ENCODE measurements at regions not wholly inside any gene's neighbourhood (a gene's known extent, or its start where the extent isn't known, plus 50 kb on each side); places are given as distances from the start of the nearest gene placed in this dataset.
"Not testable (repeated sequence)": the region's sequence is repeated elsewhere in the genome, so short reads cannot be mapped to it uniquely, and the experiment has no call there.

- DNase-seq: no peak
Measured at GRCh38 chr10:64265961-64266360, 744.8 kb downstream of the REEP3 start.

DNA sequence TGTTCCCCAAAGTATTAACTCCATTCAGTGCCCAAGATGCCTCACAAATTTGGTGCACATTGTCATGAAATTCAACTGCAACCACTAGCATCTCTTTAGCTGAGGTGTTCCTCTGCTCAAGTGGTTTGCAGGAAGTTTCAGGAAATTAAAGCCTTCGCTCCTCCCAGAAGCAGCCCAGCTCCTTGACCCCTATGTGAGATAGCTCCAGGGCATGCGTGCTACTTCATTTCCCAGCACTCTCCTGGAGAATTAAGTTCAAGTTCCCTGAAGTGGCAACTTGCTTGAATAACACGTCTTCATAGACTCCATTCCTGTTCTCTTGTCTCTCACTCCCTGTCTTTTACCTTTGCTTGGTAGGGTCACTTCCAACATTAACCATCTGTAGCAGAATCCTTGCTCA lies 750.3 kb downstream of the REEP3 start:
- no peak for DNase-seq

- no peak for DNase-seq
Measured at GRCh38 chr10:64271983-64272382, 750.8 kb downstream of the REEP3 start.

GRCh38 chr10:64275001-64275400 lies 753.8 kb downstream of the REEP3 start:
- DNase-seq: no peak

DNA sequence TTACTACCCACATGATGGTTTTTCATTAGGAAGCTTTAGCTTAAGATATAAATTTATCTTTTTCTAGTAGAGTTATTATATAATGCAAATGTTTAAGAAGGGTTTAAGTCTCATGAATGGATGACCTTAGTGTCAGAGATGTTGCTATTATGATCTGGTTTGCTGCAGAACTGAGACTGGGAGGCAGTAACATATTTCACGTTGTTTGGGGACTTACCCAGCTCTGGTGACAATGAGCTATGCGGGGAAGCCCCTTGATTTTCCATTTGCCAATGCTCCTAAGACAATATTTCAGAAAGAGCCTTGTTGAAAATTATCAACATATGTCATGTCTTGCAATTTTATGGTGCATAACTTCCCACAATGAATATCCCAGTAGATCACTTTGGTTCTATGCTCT lies 754.6 kb downstream of the REEP3 start:
- DNase-seq: no peak

GRCh38 chr10:64277536-64277935 lies 756.3 kb downstream of the REEP3 start:
- DNase-seq: no peak

DNA sequence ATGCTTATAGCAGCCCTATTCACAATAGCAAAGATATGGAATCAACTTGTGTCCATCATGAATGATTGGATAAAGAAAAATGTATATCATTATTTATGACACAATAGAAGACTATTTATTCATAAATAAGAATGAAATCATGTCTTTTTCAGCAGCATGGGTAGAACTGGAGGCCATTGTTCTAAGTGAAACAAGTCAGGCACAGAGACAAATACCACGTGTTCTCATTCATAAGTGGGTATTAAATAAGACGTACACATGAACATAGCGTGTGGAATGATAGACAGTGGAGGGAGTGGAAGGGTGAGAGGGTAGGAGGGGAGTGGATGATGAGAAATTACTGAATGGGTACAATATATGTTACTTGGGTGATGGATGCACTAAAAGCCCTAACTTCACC lies 762.4 kb downstream of the REEP3 start:
- no peak for DNase-seq

DNA sequence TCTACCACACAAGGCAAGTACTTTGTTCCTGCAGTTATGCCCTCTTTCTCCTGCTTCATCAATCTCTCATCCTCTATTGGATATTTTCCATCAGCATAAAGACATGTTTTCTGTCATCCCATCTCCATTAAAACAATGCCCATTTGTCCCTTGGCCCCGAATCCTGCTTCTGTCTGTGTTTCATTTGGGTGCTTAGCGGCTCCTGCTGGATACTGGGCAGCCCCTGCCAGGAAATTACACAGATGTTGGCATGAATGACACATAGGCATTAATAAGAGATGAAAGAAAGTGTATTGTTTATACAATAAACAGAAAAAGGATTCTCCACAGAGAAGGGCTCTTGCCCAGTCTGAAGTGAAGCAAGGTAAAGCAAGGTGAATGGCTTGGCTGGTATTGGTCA lies 765.3 kb downstream of the REEP3 start:
- DNase-seq: no peak

DNA sequence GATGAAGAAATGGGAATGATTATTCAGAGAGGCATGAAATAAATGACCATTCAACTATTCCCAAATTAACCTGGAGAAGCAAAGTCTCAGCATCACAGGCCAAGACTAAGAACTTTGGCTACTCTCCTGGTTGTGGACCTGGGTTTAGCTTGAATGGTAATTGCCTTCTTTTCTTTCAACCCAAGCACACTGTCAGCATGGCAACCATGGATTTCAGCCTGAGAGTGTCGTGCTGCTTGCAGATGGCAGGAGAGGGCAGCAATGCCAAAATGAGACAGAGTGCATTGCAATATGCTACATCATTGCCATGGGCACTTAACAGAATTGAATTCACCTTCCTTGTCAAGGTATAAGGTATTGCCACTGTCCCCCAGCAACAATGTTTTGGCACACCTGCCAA lies 767.2 kb downstream of the REEP3 start:
- DNase-seq: no peak

- DNase-seq: no peak
Measured at GRCh38 chr10:64303566-64303965, 782.4 kb downstream of the REEP3 start.

DNA sequence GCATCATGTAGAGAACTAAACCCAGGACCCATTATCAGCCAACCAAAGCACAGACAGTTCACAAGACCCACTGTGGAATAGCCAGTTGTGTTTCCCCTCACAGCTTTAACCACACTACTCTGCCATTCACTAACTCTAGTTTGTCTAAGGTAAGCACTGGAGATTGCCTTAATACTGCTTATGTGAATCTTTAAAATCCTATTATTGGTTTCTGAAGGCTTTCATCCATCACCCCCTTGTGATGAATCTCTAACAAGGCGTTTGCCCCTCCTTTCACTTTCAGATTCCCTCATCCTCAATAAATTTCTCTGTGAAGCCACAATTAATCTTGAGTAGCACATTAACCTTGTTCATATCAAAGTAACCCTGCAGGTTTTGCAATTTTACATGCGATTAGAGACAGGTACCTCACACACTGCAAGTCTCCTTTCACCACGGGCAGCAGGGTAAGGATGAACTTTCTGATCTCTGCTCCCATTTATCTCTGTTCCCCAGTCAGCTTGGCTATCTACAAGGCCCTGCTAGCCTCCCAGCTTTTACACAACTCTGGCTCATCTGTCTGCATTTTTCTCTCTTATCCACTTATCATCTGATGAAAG lies 785.6 kb downstream of the REEP3 start:
- no peak for DNase-seq

GRCh38 chr10:64312876-64313275 lies 791.7 kb downstream of the REEP3 start:
- no peak for DNase-seq

DNA sequence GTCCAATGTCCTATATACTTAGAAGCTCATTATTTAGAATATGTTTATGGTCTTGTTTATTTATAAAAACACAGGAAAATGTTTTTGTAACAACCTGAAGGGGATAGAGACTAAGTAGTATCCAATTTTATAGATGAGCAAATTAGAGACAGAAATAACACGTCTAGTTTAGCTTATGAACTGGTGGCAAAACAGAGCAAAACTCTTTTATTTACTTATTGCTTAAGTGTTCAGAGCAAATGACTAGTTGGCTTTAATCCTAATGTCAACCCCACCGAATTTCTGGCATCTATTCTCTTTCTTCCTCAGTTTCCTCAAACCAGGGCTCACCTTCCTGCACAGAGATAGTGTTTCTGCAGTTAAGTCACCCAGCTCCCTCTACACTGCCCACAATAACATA lies 792.8 kb downstream of the REEP3 start:
- DNase-seq: no peak

DNA sequence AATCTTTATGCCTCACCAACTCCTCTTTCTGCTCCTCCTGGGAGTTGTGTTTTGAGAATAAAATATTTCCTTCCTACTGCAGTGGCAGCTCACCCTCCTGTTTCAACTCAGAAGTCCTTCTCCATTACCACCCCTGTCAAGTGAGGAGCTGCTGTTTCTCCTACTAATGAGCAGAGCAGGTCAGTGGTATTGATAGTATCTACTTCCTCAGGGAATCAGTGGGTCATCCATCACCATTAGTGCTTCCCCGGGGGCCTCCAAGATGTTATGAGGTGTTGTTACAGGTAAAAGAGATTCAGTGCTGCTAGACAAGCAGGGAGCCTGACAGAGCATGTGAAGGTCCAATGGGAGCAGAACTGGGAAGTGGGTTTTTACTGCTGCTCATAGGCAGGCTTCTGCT lies 795.2 kb downstream of the REEP3 start:
- DNase-seq: no peak

DNA sequence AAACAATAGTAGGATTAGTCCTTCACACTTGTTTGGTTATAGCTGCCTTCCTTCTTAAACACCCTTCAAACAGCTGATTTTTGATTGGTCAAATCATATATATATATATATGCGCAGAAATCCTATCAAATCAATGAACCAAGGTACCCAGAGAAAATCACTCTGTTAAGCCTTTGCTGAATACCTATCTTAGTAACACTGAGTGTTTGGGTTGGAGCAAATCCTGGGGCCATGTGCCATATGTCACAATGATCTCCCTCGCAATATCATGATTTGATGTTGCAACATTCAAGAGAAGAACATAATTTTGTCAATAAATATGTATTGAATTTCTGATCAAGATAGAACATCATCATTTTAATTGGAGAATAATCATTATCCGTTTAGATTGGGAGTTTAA lies 795.6 kb downstream of the REEP3 start:
- no peak for DNase-seq

- no peak for DNase-seq
Measured at GRCh38 chr10:64320448-64320847, 799.2 kb downstream of the REEP3 start.

DNA sequence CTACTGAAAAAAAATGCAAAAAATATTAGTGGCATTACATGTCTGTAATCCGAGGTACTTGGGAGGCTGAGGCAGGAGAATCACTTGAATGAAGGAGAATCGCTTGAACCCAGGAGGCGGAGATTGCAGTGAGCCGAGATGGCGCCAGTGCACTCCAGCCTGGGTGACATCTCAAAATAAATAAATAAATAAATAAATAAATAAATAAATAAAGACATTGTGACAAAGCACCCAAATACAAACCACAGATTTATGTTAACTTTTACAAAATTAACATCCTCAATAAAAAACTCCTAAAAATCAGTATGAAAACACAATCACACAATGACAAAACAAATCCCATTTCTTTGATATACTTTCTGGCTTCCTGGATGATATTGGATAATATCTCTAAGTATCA lies 808.3 kb downstream of the REEP3 start:
- no peak for DNase-seq

GRCh38 chr10:64332551-64332950 lies 811.4 kb downstream of the REEP3 start:
- DNase-seq: no peak

GRCh38 chr10:64334084-64334483 lies 812.9 kb downstream of the REEP3 start:
- no peak for DNase-seq

DNA sequence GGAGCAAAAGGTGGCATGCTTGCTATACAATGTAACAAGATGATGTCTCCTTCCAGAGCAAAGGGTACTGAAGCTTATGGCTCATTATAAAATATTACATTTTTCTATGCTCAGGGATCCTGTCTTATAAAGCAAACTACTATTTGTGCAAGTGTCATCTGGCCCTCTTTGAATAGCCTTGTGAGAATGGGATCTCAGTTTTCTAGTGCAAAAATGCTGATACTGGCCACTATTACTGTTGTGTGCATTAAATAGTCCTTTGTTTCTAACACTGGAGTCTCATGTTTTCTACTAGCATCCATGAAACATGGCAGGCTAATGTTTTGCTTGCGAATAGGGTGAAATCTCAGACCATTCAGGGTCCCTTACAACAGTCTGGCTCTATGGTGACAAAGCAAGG lies 823.0 kb downstream of the REEP3 start:
- DNase-seq: no peak

- no peak for DNase-seq
Measured at GRCh38 chr10:64345856-64346255, 824.7 kb downstream of the REEP3 start.

GRCh38 chr10:64346389-64346788 lies 825.2 kb downstream of the REEP3 start:
- DNase-seq: no peak

GRCh38 chr10:64350665-64351064 lies 829.5 kb downstream of the REEP3 start:
- no peak for DNase-seq

DNA sequence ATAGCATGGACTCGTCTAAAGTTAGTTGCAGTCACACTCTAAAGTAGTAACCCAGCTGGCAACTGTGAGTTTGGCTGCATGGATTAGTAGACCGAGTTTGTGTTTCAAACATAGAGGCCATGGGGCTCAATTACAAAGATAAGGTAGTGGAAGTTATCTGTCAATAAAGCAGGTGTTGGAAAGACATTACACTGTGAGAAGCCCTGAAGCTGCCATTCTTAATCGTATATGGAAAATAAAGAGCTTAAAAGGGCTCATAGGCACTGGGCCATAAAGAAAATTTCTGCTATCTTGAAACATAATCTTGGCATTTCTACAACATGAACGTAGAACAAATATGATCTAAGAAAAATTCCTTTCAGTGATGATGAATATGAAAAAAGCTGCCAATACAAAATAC lies 837.7 kb downstream of the REEP3 start:
- DNase-seq: no peak

DNA sequence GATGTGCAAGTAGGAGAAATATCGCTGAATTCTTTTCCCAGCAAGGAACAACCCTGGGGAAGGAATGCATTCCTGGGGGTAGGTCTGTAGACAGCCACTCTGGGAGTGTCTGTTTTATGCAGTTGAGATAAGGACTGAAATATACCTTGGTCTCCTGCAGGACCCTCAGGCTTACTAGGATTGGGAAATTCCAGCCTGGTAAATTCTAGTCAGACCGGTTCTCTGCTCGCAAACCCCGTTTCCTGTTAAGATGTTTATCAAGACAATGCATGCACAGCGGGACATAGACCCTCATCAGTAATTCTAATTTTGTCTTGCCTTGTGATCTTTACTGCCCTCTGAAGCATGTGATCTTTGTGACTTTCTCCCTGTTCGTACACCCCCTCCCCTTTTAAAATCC lies 839.0 kb downstream of the REEP3 start:
- not testable (repeated sequence) for DNase-seq

- no peak for DNase-seq
Measured at GRCh38 chr10:64363687-64364086, 842.5 kb downstream of the REEP3 start.

All from stimulated activated CD4-positive, alpha-beta T cell treated with anti-CD3 and anti-CD28 coated beads, Interleukin-15, amount 100 ng/mL, for 24 hours (primary cell).